AG04450 (cell line): ENCODE measurements at regions not wholly inside any gene's neighbourhood (a gene's known extent, or its start where the extent isn't known, plus 50 kb on each side); places are given as distances from the start of the nearest gene placed in this dataset.

Experiments
- CTCF ChIA-PET: fragments of 300-600, 350-600 bp; formaldehyde crosslinking; extraction: SDS; loops from one replicate; lab custom pipeline; 2022; ENCODE audit warnings: antibody characterized with exemption, inconsistent platforms; lab: Charles Lee
- POLR2A ChIA-PET: fragments of 350-600 bp; formaldehyde crosslinking; extraction: SDS; loops from one replicate; lab custom pipeline; 2021; ENCODE audit warnings: antibody characterized with exemption, inconsistent platforms; lab: Yijun Ruan, JAX
- DNase-seq: peaks from one replicate; pipeline ENCODE4 v3.0.0-alpha.2; 2011; ENCODE audit warnings: low read depth, low spot score
- H3K27ac ChIP-seq: one replicate; pipeline ENCODE4 v1.5.1; 2012; ENCODE audit warnings: low read depth, low read length, control low read depth
- H3K27me3 ChIP-seq: one replicate; pipeline ENCODE4 v1.6.0; 2012; ENCODE audit warnings: low read length; ENCODE audit not compliant: control insufficient read depth, insufficient read depth
- H3K4me3 ChIP-seq: 2 replicates; pipeline ENCODE4 v1.5.1; 2011; ENCODE audit warnings: mild to moderate bottlenecking, low read depth, low read length, control low read depth
- H3K9me3 ChIP-seq: 2 replicates; pipeline ENCODE4 v1.5.1; 2012; ENCODE audit warnings: low read length; ENCODE audit not compliant: control insufficient read depth, insufficient read depth
- CTCF ChIP-seq: IDR thresholded peaks from 2 replicates; pipeline ENCODE4 v1.5.1; 2011; ENCODE audit warnings: low read depth, low read length, control low read depth, inconsistent platforms

- ChIA-PET POLR2A (no interaction called here), CTCF (no interaction called here)
- Histone ChIP-seq H3K27me3 (no peaks in the 10 kb centered on the region), H3K27ac (no peak overlapping the region), H3K9me3 (no peaks in the 10 kb centered on the region), H3K4me3 (no peak overlapping the region)
- no peak for DNase-seq
- no peak for TF ChIP-seq CTCF
Observed at GRCh38 chrX:140913802-140914501, 88.4 kb upstream of the SPANXB1 start.

- DNase-seq = no peak
- H3K27me3 ChIP-seq = no peaks in the 10 kb centered on the region
- ChIA-PET CTCF (interaction anchor here (1.3 to 2.3 kb wide), 4 partner anchors 9 to 361 kb away, joined by 4 to 11 read pairs (median 6); no protein-coding TSS in a partner anchor), POLR2A (no interaction called here)
- no peak overlapping the region for H3K4me3 ChIP-seq
- TF ChIP-seq CTCF = no peak
- no peaks in the 10 kb centered on the region for H3K9me3 ChIP-seq
- no peak overlapping the region for H3K27ac ChIP-seq
Observed at GRCh38 chrX:140916872-140917271, 85.5 kb upstream of the SPANXB1 start.

- ChIA-PET POLR2A (no interaction called here), CTCF (interaction anchor here (0.6 to 3.4 kb wide), 19 partner anchors 10 to 1150 kb away, joined by 3 to 28 read pairs (median 4); no protein-coding TSS in a partner anchor)
- Histone ChIP-seq H3K4me3 (no peak overlapping the region), H3K27me3 (no peaks in the 10 kb centered on the region), H3K27ac (no peak overlapping the region), H3K9me3 (no peaks in the 10 kb centered on the region)
- no peak for TF ChIP-seq CTCF
- DNase-seq = no peak
Observed at GRCh38 chrX:140917354-140918115, 84.9 kb upstream of the SPANXB1 start.

- Histone ChIP-seq H3K27me3 (no peaks in the 10 kb centered on the region), H3K27ac (no peak overlapping the region), H3K9me3 (no peaks in the 10 kb centered on the region), H3K4me3 (no peak overlapping the region)
- TF ChIP-seq CTCF = peak; percentile 61
- ChIA-PET POLR2A (no interaction called here), CTCF (interaction anchor here (0.6 to 3.4 kb wide), 19 partner anchors 10 to 1859 kb away, joined by 3 to 28 read pairs (median 4); no protein-coding TSS in a partner anchor)
- peak; percentile 8 for DNase-seq
Observed at GRCh38 chrX:140918398-140919038, 83.9 kb upstream of the SPANXB1 start.
